ENCODE measurements at regions not wholly inside any gene's neighbourhood (a gene's known extent, or its start where the extent isn't known, plus 50 kb on each side); places are given as distances from the start of the nearest gene placed in this dataset.

GRCh38 chr1:87705233-87705632 lies 376.6 kb downstream of the LMO4 start:
- H3K4me2 ChIP-seq (ENCODE audit: low read length): no peak overlapping the region
- no peak overlapping the region for H3K27ac ChIP-seq (ENCODE audit: low read length)
- H2AFZ ChIP-seq (ENCODE audit: low read length): no peak overlapping the region
- no peaks in the 10 kb centered on the region for H3K4me1 ChIP-seq (ENCODE audit: insufficient read depth, low read length)
- no peaks in the 10 kb centered on the region for H3K27me3 ChIP-seq (ENCODE audit: low read length)
- H3K9me2 ChIP-seq (replicated peaks; ENCODE audit: low read length): no peaks in the 10 kb centered on the region
- H3F3A ChIP-seq (ENCODE audit: low read length, unreplicated experiment): no peaks in the 10 kb centered on the region
- no TSS peak for BruUV-seq (replicated peaks)
- H3K4me3 ChIP-seq (ENCODE audit: low read length): no peak overlapping the region
- no peaks in the 10 kb centered on the region for H4K20me1 ChIP-seq (ENCODE audit: low read length)
- TF ChIP-seq EZH2 (IDR thresholded peaks at IDR 0.05; ENCODE audit: low read length, unreplicated experiment) (no peak), CTCF (conservative IDR thresholded peaks at IDR 0.05; ENCODE audit: low read depth, low read length) (no peak), EZH2phosphoT487 (IDR thresholded peaks at IDR 0.05; ENCODE audit: borderline replicate concordance, low read length) (no peak)
- ATAC-seq: no peak
- no peak overlapping the region for H3K9ac ChIP-seq (ENCODE audit: low read length)
- DNase-seq: no peak
- no peaks in the 10 kb centered on the region; the same call in 1 of the 2 replicates for H3K36me3 ChIP-seq (ENCODE audit: low read depth, low read length)
- H3K79me2 ChIP-seq (ENCODE audit: low read length): no peaks in the 10 kb centered on the region
- CTCF ChIA-PET: interaction anchor here (0.6 kb wide), 1 partner anchor 176 kb away, joined by 4 read pairs; no protein-coding TSS in a partner anchor
- POLR2A ChIA-PET (ENCODE audit: unreplicated experiment): interaction anchor here (0.6 kb wide), 1 partner anchor 370 kb away, joined by 3 read pairs; no protein-coding TSS in a partner anchor
- peaks cover 7% of the 10 kb centered on the region; the same call in 1 of the 2 replicates for H3K9me3 ChIP-seq (ENCODE audit: low read length)
- intact Hi-C loops (cut with micrococcal nuclease): no loop called here

GRCh38 chr1:87706203-87706602 lies 377.5 kb downstream of the LMO4 start:
- ChIA-PET CTCF (interaction anchor here (0.6 kb wide), 1 partner anchor 374 kb away, joined by 7 read pairs; no protein-coding TSS in a partner anchor), POLR2A (ENCODE audit: unreplicated experiment) (no interaction called here)
- Histone ChIP-seq H3K36me3 (ENCODE audit: low read depth, low read length) (no peaks in the 10 kb centered on the region; the same call in 1 of the 2 replicates), H3K27ac (ENCODE audit: low read length) (no peak overlapping the region), H2AFZ (ENCODE audit: low read length) (no peak overlapping the region), H4K20me1 (ENCODE audit: low read length) (no peaks in the 10 kb centered on the region), H3K4me3 (ENCODE audit: low read length) (no peak overlapping the region), H3K9me2 (replicated peaks; ENCODE audit: low read length) (no peaks in the 10 kb centered on the region), H3F3A (ENCODE audit: low read length, unreplicated experiment) (no peaks in the 10 kb centered on the region), H3K9ac (ENCODE audit: low read length) (no peak overlapping the region), H3K27me3 (ENCODE audit: low read length) (no peaks in the 10 kb centered on the region), H3K9me3 (ENCODE audit: low read length) (peaks cover 7% of the 10 kb centered on the region; the same call in 1 of the 2 replicates), H3K4me2 (ENCODE audit: low read length) (no peak overlapping the region), H3K4me1 (ENCODE audit: insufficient read depth, low read length) (no peaks in the 10 kb centered on the region), H3K79me2 (ENCODE audit: low read length) (no peaks in the 10 kb centered on the region)
- ATAC-seq (peak; percentile 18; the same call in 1 of the 2 replicates), DNase-seq (peak; percentile 14)
- no peak for TF ChIP-seq EZH2 (IDR thresholded peaks at IDR 0.05; ENCODE audit: low read length, unreplicated experiment)
- TF ChIP-seq CTCF (conservative IDR thresholded peaks at IDR 0.05; ENCODE audit: low read depth, low read length): no peak
- no peak for TF ChIP-seq EZH2phosphoT487 (IDR thresholded peaks at IDR 0.05; ENCODE audit: borderline replicate concordance, low read length)
- no TSS peak for BruUV-seq (replicated peaks)
- intact Hi-C loops (cut with micrococcal nuclease): no loop called here

GRCh38 chr1:87706779-87707228 lies 378.1 kb downstream of the LMO4 start:
- H3K4me3 ChIP-seq (ENCODE audit: low read length): no peak overlapping the region
- no peak for TF ChIP-seq CTCF (conservative IDR thresholded peaks at IDR 0.05; ENCODE audit: low read depth, low read length)
- no peak for TF ChIP-seq EZH2phosphoT487 (IDR thresholded peaks at IDR 0.05; ENCODE audit: borderline replicate concordance, low read length)
- TF ChIP-seq EZH2 (IDR thresholded peaks at IDR 0.05; ENCODE audit: low read length, unreplicated experiment): no peak
- ATAC-seq: peak; percentile 40
- DNase-seq: no peak
- no peaks in the 10 kb centered on the region for H3K4me1 ChIP-seq (ENCODE audit: insufficient read depth, low read length)
- no peak overlapping the region for H3K27ac ChIP-seq (ENCODE audit: low read length)
- H3K4me2 ChIP-seq (ENCODE audit: low read length): no peak overlapping the region
- no peak overlapping the region for H2AFZ ChIP-seq (ENCODE audit: low read length)
- H4K20me1 ChIP-seq (ENCODE audit: low read length): no peaks in the 10 kb centered on the region
- POLR2A ChIA-PET (ENCODE audit: unreplicated experiment): no interaction called here
- H3K9ac ChIP-seq (ENCODE audit: low read length): no peak overlapping the region
- no peaks in the 10 kb centered on the region for H3K79me2 ChIP-seq (ENCODE audit: low read length)
- no peaks in the 10 kb centered on the region for H3K9me2 ChIP-seq (replicated peaks; ENCODE audit: low read length)
- no peaks in the 10 kb centered on the region for H3F3A ChIP-seq (ENCODE audit: low read length, unreplicated experiment)
- intact Hi-C loops (cut with micrococcal nuclease): no loop called here
- H3K9me3 ChIP-seq (ENCODE audit: low read length): peaks cover 6% of the 10 kb centered on the region; the same call in 1 of the 2 replicates
- no peaks in the 10 kb centered on the region; the same call in 1 of the 2 replicates for H3K36me3 ChIP-seq (ENCODE audit: low read depth, low read length)
- CTCF ChIA-PET: interaction anchor here (0.6 kb wide), 1 partner anchor 374 kb away, joined by 7 read pairs; no protein-coding TSS in a partner anchor
- no TSS peak for BruUV-seq (replicated peaks)
- H3K27me3 ChIP-seq (ENCODE audit: low read length): no peaks in the 10 kb centered on the region

Data from PC-3 (cell line).